ENCODE measurements at regions not wholly inside any gene's neighbourhood (a gene's known extent, or its start where the extent isn't known, plus 50 kb on each side); places are given as distances from the start of the nearest gene placed in this dataset.
"Not testable (repeated sequence)": the region's sequence is repeated elsewhere in the genome, so short reads cannot be mapped to it uniquely, and the experiment has no call there.

DNA sequence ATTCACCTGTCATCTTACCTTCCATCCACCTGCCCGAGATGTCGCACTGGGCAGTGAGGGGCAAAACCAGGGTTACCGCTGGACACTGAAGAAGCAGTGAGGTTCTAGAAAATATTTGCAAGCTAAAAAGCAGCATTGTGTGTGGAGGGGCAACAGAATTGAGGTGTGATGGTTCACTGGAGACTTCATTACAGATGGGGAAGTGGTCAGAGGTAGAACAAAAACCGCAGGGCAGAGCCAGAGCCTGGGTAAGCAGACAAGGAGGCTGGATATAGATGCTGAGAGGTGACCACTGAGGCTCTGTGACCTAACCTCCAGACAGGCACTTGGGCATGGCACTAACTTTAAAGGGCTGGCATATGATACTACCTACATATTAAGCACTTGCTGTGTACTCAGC is 363.9 kb upstream of the PROX1 start:
- DNase-seq: no peak

DNA sequence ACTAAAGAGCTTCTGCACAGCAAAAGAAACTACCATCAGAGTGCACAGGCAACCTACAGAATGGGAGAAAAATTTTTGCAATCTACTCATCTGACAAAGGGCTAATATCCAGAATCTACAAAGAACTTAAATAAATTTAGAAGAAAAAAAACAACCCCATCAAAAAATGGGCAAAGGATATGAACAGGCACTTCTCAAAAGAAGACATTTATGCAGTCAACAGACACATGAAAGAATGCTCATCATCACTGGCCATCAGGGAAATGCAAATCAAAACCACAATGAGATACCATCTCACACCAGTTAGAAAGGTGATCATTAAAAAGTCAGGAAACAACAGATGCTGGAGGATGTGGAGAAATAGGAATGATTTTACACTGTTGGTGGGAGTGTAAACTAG is 351.0 kb upstream of the PROX1 start:
- DNase-seq: not testable (repeated sequence)

GRCh38 chr1:213641312-213641711 is 346.5 kb upstream of the PROX1 start:
- no peak for DNase-seq

- no peak for DNase-seq
Observed at GRCh38 chr1:213643360-213643759, 344.4 kb upstream of the PROX1 start.

DNA sequence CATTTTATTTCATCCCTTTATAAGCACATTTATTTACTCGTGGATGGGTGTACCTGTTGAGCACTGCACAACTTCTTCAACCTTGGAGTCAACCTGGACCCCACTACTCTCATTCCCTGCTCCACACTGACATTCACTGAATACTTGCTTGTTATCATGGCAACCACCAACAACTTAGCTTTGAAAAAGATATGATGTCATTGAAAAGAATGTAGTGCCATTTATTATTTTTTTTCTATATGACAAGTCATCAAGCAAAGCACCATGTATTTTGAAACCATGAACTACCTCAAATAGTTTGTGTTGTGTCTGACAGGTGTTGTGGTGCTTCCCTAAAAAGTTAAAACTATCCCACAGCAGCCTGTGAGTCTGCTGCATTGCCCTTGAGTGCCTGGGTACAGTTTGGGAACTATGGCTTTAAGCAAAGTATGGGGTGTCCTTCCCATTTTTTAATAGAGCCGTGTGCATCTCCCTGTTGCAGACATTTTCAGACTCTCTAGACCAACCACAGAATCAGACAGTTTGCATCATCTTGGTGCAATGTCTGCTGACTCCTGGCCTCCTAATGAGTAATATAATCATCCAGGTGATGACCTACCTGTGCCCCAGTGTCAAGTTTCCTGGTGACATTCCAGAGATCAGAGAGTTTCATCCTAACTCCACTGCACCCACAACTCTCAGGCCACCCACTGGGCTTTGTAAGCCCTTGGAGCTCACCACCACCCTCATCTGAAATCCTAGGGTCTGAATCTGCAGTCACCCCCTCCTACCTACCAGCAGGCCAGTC is 339.7 kb upstream of the PROX1 start:
- DNase-seq: no peak

GRCh38 chr1:213649373-213649772 is 338.4 kb upstream of the PROX1 start:
- DNase-seq: no peak

- no peak for DNase-seq
Observed at GRCh38 chr1:213650603-213651002, 337.2 kb upstream of the PROX1 start.

DNA sequence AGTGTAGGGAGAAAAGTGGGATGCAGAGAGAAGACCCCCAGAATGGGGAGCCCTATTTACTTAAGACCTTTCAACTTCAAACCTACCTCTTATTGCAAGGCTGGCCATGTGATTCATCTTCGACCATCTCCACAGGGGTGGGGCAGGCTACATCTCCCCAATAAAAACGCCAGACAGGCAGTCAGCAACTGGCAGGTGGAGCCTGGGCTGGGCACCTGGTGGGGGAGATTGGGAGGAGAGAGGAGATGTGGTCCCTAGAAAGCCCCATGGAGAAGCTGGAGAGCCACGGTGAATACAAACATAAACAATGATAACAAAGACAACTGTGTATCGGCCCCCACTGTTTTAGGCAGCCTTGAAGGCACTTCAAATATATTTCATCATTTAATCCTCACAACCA is 336.7 kb upstream of the PROX1 start:
- no peak for DNase-seq

DNA sequence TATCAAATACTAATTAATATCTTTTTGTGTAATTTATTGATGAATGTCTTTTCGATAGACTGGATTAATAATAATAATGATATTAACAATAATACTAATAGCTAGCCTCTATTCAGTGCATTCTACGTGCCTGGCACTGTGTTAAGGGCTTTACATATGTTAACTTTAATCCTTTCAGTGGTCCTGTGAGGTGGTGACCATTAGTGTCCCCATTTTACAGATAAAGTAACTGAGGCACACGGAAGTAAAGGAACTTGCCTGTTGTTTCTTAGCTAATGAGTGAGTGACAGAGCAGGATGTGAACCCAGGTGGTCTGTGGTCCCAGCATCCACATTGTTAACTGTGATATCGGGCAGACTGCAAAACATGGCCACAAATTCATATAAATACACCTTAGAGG is 335.7 kb upstream of the PROX1 start:
- no peak for DNase-seq

DNA sequence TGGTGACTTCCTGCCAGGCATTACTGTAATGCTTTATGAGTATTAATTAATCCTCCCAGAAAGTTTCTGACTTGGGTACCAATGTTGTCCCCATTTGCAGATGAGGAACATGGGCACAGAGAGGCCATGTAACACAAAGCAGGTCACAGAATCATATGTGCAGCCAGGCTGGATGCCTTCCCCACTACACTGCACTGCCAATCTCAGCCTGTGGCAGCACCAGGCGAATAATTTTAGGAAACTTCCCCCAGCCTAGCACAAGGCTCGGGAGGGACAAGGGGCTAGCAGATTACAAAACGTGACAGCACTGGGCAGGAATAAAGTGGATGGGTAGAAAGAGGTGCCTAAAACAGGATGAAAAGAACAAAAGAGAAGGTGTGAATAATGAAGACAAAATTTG is 331.7 kb upstream of the PROX1 start:
- no peak for DNase-seq

DNA sequence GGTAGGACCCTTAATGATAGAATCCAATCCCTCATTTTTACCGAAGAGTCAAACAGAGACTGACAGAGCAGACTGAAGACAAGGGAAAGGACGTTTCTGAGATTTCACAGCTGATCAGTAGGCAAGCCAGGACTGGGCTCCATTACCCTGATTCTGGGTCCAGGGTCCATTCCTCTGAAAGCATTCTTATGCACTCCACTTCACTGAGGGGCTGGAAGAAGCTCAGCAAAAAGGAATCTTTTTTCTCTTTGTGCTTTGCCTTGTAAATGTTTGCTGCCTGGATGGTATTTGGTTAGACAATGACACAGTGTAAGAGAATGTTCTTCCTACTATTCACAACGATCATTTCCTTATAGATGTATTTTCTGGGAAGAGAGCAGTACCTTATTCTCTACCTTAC is 331.3 kb upstream of the PROX1 start:
- DNase-seq: no peak

- DNase-seq: no peak
Observed at GRCh38 chr1:213657013-213657412, 330.8 kb upstream of the PROX1 start.

DNA sequence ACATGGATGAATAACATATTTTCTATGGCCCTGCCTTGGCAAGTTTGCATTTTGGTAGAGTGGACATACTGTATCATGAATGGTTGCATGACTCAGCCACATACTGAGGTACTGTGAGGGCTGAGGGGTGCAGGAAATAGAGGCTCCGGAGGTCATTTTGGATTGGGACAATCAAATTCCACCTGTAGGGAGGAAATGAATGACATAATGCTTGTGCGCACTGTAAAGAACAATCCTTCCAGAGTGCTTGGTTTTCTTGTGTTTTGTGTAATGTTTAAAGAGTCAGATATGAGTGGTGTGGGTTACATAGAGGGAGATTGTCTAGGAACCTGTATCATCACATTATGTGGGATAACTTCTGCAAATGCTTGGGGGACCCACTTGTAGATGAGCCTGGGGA is 329.9 kb upstream of the PROX1 start:
- DNase-seq: no peak

DNA sequence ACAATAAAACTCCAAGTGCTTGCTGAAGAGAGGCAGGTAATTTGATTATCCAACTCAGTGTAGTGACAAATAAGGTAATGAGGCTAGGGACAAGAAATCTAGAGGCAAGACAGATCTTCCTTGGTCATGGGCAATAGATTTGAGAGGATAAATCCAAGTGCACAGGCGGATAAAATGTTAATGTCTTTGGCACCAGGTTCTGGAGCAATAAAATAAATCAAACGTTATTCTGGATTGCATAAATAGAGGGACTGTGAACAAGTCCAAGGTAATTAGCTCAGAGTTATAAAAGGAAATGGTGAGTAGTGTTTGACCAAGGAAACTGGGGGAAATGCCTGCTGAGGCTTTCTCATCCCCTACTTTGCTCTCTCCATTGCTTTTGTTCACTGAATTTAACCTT is 329.3 kb upstream of the PROX1 start:
- no peak for DNase-seq

GRCh38 chr1:213659580-213660547 is 327.9 kb upstream of the PROX1 start:
- DNase-seq: no peak

DNA sequence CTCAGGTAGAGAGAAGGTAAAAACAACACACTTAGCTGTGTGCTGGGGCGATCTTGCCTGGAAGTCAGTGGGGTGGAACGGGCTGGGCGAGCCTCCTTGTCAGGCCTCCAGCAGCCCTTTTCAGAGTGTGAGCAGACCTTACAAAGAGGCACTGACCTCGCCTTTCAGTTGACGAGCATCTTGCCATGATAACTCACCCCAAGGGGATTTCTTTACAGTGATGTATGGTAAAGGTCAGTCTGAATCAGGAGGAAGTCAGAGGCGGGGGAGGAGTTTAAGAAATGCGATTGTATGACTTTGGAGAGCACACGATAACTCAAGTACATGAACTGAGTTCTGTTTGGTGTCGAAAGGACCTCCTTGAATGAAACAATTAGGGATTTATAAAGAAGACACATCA is 326.5 kb upstream of the PROX1 start:
- no peak for DNase-seq

DNA sequence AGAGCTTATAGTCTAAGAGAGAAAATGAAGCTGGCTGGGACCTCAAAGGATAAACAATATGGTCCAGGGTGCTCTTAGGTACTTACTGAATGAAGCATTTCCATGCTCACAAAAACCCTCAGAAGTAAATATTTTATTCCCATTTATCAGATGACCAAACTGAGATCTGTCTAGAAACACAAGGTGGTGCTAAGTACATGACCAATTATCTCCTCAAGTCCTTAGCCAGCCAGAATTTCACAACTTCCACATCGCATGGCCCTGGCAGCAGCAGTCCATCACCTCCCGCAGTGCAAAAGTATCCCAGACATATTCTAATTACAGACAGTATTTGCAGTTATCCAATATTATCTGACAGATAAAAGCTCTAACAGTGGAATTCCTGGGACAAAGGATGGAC is 321.7 kb upstream of the PROX1 start:
- DNase-seq: no peak

GRCh38 chr1:213666922-213667321 is 320.9 kb upstream of the PROX1 start:
- no peak for DNase-seq

DNA sequence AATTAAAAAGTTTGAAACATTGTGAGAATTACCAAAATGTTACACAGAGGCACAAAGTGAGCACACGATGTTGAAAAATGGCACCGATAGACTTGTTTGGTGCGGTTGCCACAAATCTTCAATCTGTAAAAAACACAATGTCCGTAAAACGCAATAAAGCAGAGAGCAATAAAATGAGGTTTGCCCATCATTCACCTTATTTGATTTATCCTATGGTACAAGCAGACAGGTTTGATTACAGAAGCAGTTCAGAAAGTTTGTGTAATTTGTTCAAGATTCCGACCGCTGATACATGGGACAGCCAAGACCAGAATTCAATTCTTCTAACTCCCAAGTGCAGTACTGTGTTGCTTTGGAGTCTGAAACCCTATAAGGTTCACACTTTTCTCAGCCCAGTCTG is 318.3 kb upstream of the PROX1 start:
- no peak for DNase-seq

GRCh38 chr1:213669964-213670691 is 317.6 kb upstream of the PROX1 start:
- DNase-seq: no peak

- DNase-seq: no peak
Observed at GRCh38 chr1:213670692-213671023, 317.1 kb upstream of the PROX1 start.

DNA sequence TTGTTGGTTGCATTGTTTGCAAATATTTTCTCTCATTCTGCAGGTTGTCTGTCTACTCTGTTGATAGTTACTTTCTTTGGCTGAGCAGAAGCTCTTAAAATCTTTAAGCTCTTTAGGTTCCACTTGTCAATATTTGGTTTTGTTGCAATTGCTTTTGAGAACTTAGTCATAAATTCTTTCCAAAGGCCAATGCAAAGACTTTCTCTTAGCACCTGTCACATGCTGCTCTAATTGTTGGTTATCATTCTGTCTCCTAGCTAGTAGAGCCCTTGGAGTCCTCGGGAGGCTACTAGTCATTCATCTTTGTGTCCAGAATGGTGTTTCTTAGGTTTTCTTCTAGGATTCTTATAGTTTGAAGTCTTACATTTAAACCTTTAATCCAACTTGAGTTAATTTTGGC is 312.7 kb upstream of the PROX1 start:
- no peak for DNase-seq
